Ascending aorta (tissue), 2 donors: ENCODE measurements at regions not wholly inside any gene's neighbourhood (a gene's known extent, or its start where the extent isn't known, plus 50 kb on each side); places are given as distances from the start of the nearest gene placed in this dataset.
"Not testable (repeated sequence)": the region's sequence is repeated elsewhere in the genome, so short reads cannot be mapped to it uniquely, and the experiment has no call there.

Source experiments
- DNase-seq, 2 donors: peaks; one replicate each; pipeline ENCODE4 v3.0.0-alpha.2; 2019; ENCODE audit warnings: low spot score in 2 of 2
- H3K27ac ChIP-seq, 2 donors: fragments of 200-600 bp; sonication (generic); one replicate each; pipeline ENCODE4 v1.5.1; 2016 to 2017; ENCODE audit warnings: mild to moderate bottlenecking in 1 of 2
- H3K27me3 ChIP-seq: fragments of 200-600 bp; sonication (generic); one replicate; pipeline ENCODE4 v1.5.1; 2017
- H3K36me3 ChIP-seq, 2 donors: fragments of 200-600 bp; sonication (generic); one replicate each; pipeline ENCODE4 v1.5.1; 2016
- H3K4me1 ChIP-seq, 2 donors: fragments of 200-600 bp; sonication (generic); one replicate each; pipeline ENCODE4 v1.5.1; 2016 to 2017; ENCODE audit warnings: mild to moderate bottlenecking in 1 of 2
- H3K4me3 ChIP-seq, 2 donors: fragments of 200-600 bp; sonication (generic); one replicate each; pipeline ENCODE4 v1.5.1; 2016 to 2017; ENCODE audit warnings: mild to moderate bottlenecking in 1 of 2
- H3K9me3 ChIP-seq, 2 donors: fragments of 200-600 bp; sonication (generic); one replicate each; pipeline ENCODE4 v1.5.1; 2016
- CTCF ChIP-seq, 3 experiments: fragments of 200-600 bp in 2 of 3; fragments of 450-650 bp in 1 of 3; sonication (generic) in 2 of 3; IDR thresholded peaks; one replicate each; pipeline ENCODE4 v1.5.1; 2016 to 2019; ENCODE audit warnings: antibody characterized with exemption in 3 of 3, mild to moderate bottlenecking in 1 of 3, moderate library complexity in 1 of 3
- intact Hi-C: fragments of 100-400 bp; cut with DNase I; formaldehyde crosslinking; loops from one replicate; pipeline ENCODE4 v1.15.1; 2023

- Histone ChIP-seq H3K36me3 (peaks cover 3 to 5% of the 10 kb centered on the region in 2 donors), H3K4me3 (no peak overlapping the region), H3K9me3 (no peaks in the 10 kb centered on the region), H3K27ac (no peak overlapping the region), H3K27me3 (no peaks in the 10 kb centered on the region), H3K4me1 (no peaks in the 10 kb centered on the region)
- TF ChIP-seq CTCF (IDR thresholded peaks at IDR 0.05): no peak
- no peak for DNase-seq
- intact Hi-C loops: no loop called here
Measured at GRCh38 chr1:201641524-201642253, 102.8 kb downstream of the NAV1 start.

GRCh38 chr1:201643835-201644104 lies 104.8 kb downstream of the NAV1 start:
- DNase-seq: no peak
- Histone ChIP-seq H3K9me3 (no peaks in the 10 kb centered on the region), H3K27me3 (no peaks in the 10 kb centered on the region), H3K4me3 (no peak overlapping the region), H3K27ac (no peak overlapping the region), H3K36me3 (peaks cover 3 to 5% of the 10 kb centered on the region in 2 donors), H3K4me1 (peaks cover 6% of the 10 kb centered on the region in 2 donors)
- intact Hi-C loops: no loop called here
- TF ChIP-seq CTCF (IDR thresholded peaks at IDR 0.05): no peak

DNA sequence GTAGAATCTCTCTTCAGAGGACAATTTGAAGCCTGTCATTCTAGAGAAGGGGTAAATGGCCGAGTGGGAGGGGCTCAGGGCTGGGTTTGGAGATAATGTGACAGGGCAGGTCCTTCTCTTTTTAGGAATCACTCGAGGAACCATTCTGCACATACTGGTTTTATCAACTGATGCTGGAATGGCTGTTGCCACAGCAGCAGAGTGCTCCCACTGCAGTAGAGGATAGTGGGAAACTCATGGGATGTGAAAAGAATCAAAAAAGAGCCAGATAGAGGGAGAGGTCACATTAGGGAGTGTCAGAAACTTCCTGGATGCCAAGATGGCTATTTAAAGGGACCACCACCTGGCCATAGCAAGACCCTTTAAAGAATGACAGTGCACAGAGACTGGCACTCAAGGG lies 105.3 kb downstream of the NAV1 start:
- H3K36me3 ChIP-seq: peaks cover 3 to 5% of the 10 kb centered on the region in 2 donors
- no peak overlapping the region for H3K4me3 ChIP-seq
- no peak for DNase-seq
- peaks cover 9 to 10% of the 10 kb centered on the region in 2 donors for H3K4me1 ChIP-seq
- no peaks in the 10 kb centered on the region for H3K9me3 ChIP-seq
- intact Hi-C loops: no loop called here
- TF ChIP-seq CTCF (IDR thresholded peaks at IDR 0.05): no peak
- no peaks in the 10 kb centered on the region for H3K27me3 ChIP-seq
- H3K27ac ChIP-seq: no peak overlapping the region

- H3K27ac ChIP-seq, H3K36me3 ChIP-seq, DNase-seq, H3K4me3 ChIP-seq, H3K27me3 ChIP-seq, H3K9me3 ChIP-seq: not testable (repeated sequence)
- intact Hi-C loops: loop anchor here (5.0 kb wide), 1 partner anchor 83 kb away; no protein-coding TSS in a partner anchor
- peaks cover 16% of the 10 kb centered on the region in 2 donors for H3K4me1 ChIP-seq
Measured at GRCh38 chr1:201645000-201645399, 106.1 kb downstream of the NAV1 start.

GRCh38 chr1:201645956-201646355 lies 107.0 kb downstream of the NAV1 start:
- DNase-seq: no peak
- no peak overlapping the region for H3K27ac ChIP-seq
- intact Hi-C loops: loop anchor here (5.0 kb wide), 1 partner anchor 84 kb away; no protein-coding TSS in a partner anchor
- no peaks in the 10 kb centered on the region for H3K9me3 ChIP-seq
- no peak for TF ChIP-seq CTCF (IDR thresholded peaks at IDR 0.05)
- H3K4me3 ChIP-seq: no peak overlapping the region
- H3K4me1 ChIP-seq: peaks cover 20 to 21% of the 10 kb centered on the region in 2 donors
- H3K27me3 ChIP-seq: no peaks in the 10 kb centered on the region
- H3K36me3 ChIP-seq: peaks cover 0 to 3% of the 10 kb centered on the region in 2 donors

DNA sequence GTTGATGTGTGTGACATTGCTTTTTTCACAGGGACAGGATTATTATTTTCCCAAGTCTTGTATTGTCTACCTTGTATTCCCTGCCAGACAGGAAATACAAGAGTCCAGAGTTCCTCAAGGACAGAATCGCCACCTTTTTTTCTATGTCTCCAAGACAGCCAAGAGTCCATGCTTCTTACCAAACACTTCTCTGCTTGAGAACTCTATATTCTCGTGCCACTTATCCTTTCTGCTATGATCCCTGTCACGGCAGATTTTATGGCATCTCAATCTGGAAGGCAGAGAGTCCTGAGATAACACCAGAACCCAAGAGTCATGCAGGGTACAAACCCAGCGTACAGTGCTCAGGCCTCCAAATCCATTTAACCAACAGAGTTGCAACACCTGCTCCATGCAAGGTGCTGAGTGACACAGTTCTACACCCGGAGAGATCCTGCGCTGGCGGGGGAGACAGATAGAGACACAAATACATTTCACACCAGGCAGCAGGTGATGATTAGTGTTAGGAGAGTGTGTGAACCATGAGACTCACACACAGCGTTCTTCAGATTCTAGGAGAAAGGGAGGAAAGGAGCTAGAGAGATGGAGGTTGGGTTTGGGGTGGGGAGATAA lies 107.6 kb downstream of the NAV1 start:
- H3K36me3 ChIP-seq: peaks cover 0 to 3% of the 10 kb centered on the region in 2 donors
- intact Hi-C loops: loop anchor here (5.0 kb wide), 1 partner anchor 84 kb away; no protein-coding TSS in a partner anchor
- H3K9me3 ChIP-seq: no peaks in the 10 kb centered on the region
- no peaks in the 10 kb centered on the region for H3K27me3 ChIP-seq
- no peak for TF ChIP-seq CTCF (IDR thresholded peaks at IDR 0.05)
- no peak for DNase-seq
- no peak overlapping the region for H3K4me3 ChIP-seq
- no peak overlapping the region for H3K27ac ChIP-seq
- H3K4me1 ChIP-seq: peaks cover 20 to 24% of the 10 kb centered on the region in 2 donors
